ENCODE measurements at regions not wholly inside any gene's neighbourhood (a gene's known extent, or its start where the extent isn't known, plus 50 kb on each side); places are given as distances from the start of the nearest gene placed in this dataset.
"Not testable (repeated sequence)": the region's sequence is repeated elsewhere in the genome, so short reads cannot be mapped to it uniquely, and the experiment has no call there.

DNA sequence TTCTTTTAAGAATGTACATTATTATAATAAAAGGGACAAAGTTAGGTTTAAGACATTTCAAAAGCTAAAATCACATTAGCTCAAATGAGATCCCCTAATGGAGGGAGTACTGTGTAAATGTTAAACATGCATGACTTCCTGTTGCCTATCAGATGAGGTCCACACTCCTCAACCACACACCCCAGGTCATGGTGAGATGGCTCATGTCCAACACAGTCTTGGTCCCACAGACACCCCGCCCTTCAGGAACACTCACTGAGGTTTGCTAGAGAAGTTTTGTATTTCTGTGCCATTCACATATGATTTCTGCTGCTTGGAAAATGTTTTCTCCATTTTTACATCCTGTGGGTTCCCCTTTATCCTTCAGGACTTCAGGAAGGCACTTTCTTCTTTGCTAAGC, 491.0 kb downstream of the SOX11 start:
- Histone ChIP-seq H3K9ac (ENCODE audit: low read depth in 1 of 3, low read length in 3 of 3) (no peak overlapping the region), H3K27ac (ENCODE audit: low read depth, low read length) (no peak overlapping the region), H3K36me3 (ENCODE audit: control insufficient read depth in 3 of 3, insufficient read depth in 3 of 3, low read length in 3 of 3) (no peaks in the 10 kb centered on the region), H3K27me3 (ENCODE audit: control insufficient read depth in 3 of 3, insufficient read depth in 3 of 3, low read length in 3 of 3) (no peaks in the 10 kb centered on the region), H3K4me1 (ENCODE audit: control insufficient read depth in 3 of 3, insufficient read depth in 3 of 3, low read length in 3 of 3) (no peaks in the 10 kb centered on the region), H3K9me3 (ENCODE audit: control insufficient read depth in 3 of 3, low read length in 3 of 3) (no peaks in the 10 kb centered on the region), H3K4me3 (ENCODE audit: low read length in 3 of 3) (no peak overlapping the region)

- Histone ChIP-seq H3K4me3 (ENCODE audit: low read length in 3 of 3) (no peak overlapping the region), H3K36me3 (ENCODE audit: control insufficient read depth in 3 of 3, insufficient read depth in 3 of 3, low read length in 3 of 3) (no peaks in the 10 kb centered on the region), H3K9me3 (ENCODE audit: control insufficient read depth in 3 of 3, low read length in 3 of 3) (no peaks in the 10 kb centered on the region), H3K9ac (ENCODE audit: low read depth in 1 of 3, low read length in 3 of 3) (no peak overlapping the region), H3K4me1 (ENCODE audit: control insufficient read depth in 3 of 3, insufficient read depth in 3 of 3, low read length in 3 of 3) (no peaks in the 10 kb centered on the region), H3K27ac (ENCODE audit: low read depth, low read length) (no peak overlapping the region), H3K27me3 (ENCODE audit: control insufficient read depth in 3 of 3, insufficient read depth in 3 of 3, low read length in 3 of 3) (no peaks in the 10 kb centered on the region)
Observed at GRCh38 chr2:6184532-6185292, 492.5 kb downstream of the SOX11 start.

- Histone ChIP-seq H3K27ac (ENCODE audit: low read depth, low read length) (no peak overlapping the region), H3K27me3 (ENCODE audit: control insufficient read depth in 3 of 3, insufficient read depth in 3 of 3, low read length in 3 of 3) (no peaks in the 10 kb centered on the region), H3K4me3 (ENCODE audit: low read length in 3 of 3) (no peak overlapping the region), H3K4me1 (ENCODE audit: control insufficient read depth in 3 of 3, insufficient read depth in 3 of 3, low read length in 3 of 3) (no peaks in the 10 kb centered on the region), H3K9ac (ENCODE audit: low read depth in 1 of 3, low read length in 3 of 3) (no peak overlapping the region), H3K36me3 (ENCODE audit: control insufficient read depth in 3 of 3, insufficient read depth in 3 of 3, low read length in 3 of 3) (no peaks in the 10 kb centered on the region), H3K9me3 (ENCODE audit: control insufficient read depth in 3 of 3, low read length in 3 of 3) (no peaks in the 10 kb centered on the region)
Observed at GRCh38 chr2:6186332-6187151, 494.4 kb downstream of the SOX11 start.

GRCh38 chr2:6196449-6196848, 504.3 kb downstream of the SOX11 start:
- H3K27me3 ChIP-seq (ENCODE audit: control insufficient read depth in 3 of 3, insufficient read depth in 3 of 3, low read length in 3 of 3) = no peaks in the 10 kb centered on the region
- peaks cover 0 to 3% (median 0%) of the 10 kb centered on the region in 3 donors for H3K9me3 ChIP-seq (ENCODE audit: control insufficient read depth in 3 of 3, low read length in 3 of 3)
- H3K27ac ChIP-seq (ENCODE audit: low read depth, low read length) = no peak overlapping the region
- no peak overlapping the region for H3K9ac ChIP-seq (ENCODE audit: low read depth in 1 of 3, low read length in 3 of 3)
- no peaks in the 10 kb centered on the region for H3K4me1 ChIP-seq (ENCODE audit: control insufficient read depth in 3 of 3, insufficient read depth in 3 of 3, low read length in 3 of 3)
- H3K4me3 ChIP-seq (ENCODE audit: low read length in 3 of 3) = no peak overlapping the region
- H3K36me3 ChIP-seq (ENCODE audit: control insufficient read depth in 3 of 3, insufficient read depth in 3 of 3, low read length in 3 of 3) = no peaks in the 10 kb centered on the region

DNA sequence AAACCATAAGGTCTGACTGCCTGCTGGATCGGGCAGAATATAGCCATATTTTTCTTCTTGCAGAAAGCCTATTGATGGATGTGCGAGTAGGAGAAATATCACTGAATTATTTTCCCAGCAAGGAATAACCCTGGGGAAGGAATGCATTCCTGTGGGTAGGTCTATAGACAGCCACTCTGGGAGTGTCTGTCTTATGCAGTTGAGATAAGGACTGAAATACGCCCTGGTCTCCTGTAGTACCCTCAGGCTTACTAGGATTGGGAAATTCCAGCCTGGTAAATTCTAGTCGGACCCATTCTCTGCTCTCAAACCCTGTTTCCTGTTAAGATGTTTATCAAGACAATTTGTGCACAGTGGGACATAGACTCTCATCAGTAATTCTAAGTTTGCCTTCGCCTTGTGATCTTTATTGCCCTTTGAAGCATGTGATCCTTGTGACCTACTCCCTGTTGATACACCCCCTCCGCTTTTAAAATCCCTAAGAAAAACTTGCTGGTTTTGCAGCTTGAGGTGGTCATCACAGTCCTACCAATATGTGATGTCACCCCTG, 506.3 kb downstream of the SOX11 start:
- not testable (repeated sequence) for H3K36me3 ChIP-seq (ENCODE audit: control insufficient read depth in 3 of 3, insufficient read depth in 3 of 3, low read length in 3 of 3); H3K4me3 ChIP-seq (ENCODE audit: low read length in 3 of 3); H3K9me3 ChIP-seq (ENCODE audit: control insufficient read depth in 3 of 3, low read length in 3 of 3); H3K27me3 ChIP-seq (ENCODE audit: control insufficient read depth in 3 of 3, insufficient read depth in 3 of 3, low read length in 3 of 3); H3K27ac ChIP-seq (ENCODE audit: low read depth, low read length); H3K9ac ChIP-seq (ENCODE audit: low read depth in 1 of 3, low read length in 3 of 3); H3K4me1 ChIP-seq (ENCODE audit: control insufficient read depth in 3 of 3, insufficient read depth in 3 of 3, low read length in 3 of 3)

GRCh38 chr2:6202756-6203155, 510.6 kb downstream of the SOX11 start:
- H3K27me3 ChIP-seq (ENCODE audit: control insufficient read depth in 3 of 3, insufficient read depth in 3 of 3, low read length in 3 of 3) = no peaks in the 10 kb centered on the region
- H3K27ac ChIP-seq (ENCODE audit: low read depth, low read length) = no peak overlapping the region
- H3K36me3 ChIP-seq (ENCODE audit: control insufficient read depth in 3 of 3, insufficient read depth in 3 of 3, low read length in 3 of 3) = no peaks in the 10 kb centered on the region
- H3K4me1 ChIP-seq (ENCODE audit: control insufficient read depth in 3 of 3, insufficient read depth in 3 of 3, low read length in 3 of 3) = no peaks in the 10 kb centered on the region
- H3K9me3 ChIP-seq (ENCODE audit: control insufficient read depth in 3 of 3, low read length in 3 of 3) = peaks cover 0 to 3% (median 2%) of the 10 kb centered on the region in 3 donors
- no peak overlapping the region for H3K4me3 ChIP-seq (ENCODE audit: low read length in 3 of 3)
- no peak overlapping the region for H3K9ac ChIP-seq (ENCODE audit: low read depth in 1 of 3, low read length in 3 of 3)

DNA sequence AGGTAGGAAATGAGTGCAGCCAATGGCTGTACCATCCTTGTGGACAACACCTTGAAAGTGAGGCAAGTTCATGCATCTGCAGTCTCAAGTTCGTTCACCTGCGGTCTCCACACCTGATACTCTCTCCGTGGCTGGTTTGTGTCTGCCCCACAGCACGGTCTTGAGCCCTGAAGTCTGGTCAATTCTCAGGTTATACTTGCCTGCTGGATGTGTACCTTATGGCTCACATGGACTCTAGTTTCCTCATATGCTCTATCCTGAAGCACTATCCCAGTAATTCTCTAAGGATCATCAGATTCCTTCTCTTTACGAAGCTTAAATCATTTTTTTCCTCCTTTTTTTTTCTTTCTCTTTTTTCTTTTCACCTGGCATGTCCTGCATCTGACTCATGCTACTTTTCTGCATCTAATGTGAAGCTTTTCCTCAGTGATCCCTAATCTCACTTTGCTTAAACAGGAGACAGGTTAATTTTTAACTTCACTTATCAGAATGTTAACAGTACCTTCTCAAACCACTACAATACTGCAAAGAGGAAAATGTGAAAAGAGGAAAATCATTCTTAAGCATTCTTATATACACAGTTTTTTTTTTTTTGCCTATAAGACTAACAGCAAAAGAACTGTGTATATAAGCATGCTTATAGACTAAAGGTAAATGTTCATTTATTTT, 511.2 kb downstream of the SOX11 start:
- Histone ChIP-seq H3K9ac (ENCODE audit: low read depth in 1 of 3, low read length in 3 of 3) (no peak overlapping the region), H3K4me1 (ENCODE audit: control insufficient read depth in 3 of 3, insufficient read depth in 3 of 3, low read length in 3 of 3) (no peaks in the 10 kb centered on the region), H3K9me3 (ENCODE audit: control insufficient read depth in 3 of 3, low read length in 3 of 3) (peaks cover 0 to 3% (median 2%) of the 10 kb centered on the region in 3 donors), H3K4me3 (ENCODE audit: low read length in 3 of 3) (no peak overlapping the region), H3K36me3 (ENCODE audit: control insufficient read depth in 3 of 3, insufficient read depth in 3 of 3, low read length in 3 of 3) (no peaks in the 10 kb centered on the region), H3K27me3 (ENCODE audit: control insufficient read depth in 3 of 3, insufficient read depth in 3 of 3, low read length in 3 of 3) (no peaks in the 10 kb centered on the region), H3K27ac (ENCODE audit: low read depth, low read length) (no peak overlapping the region)

DNA sequence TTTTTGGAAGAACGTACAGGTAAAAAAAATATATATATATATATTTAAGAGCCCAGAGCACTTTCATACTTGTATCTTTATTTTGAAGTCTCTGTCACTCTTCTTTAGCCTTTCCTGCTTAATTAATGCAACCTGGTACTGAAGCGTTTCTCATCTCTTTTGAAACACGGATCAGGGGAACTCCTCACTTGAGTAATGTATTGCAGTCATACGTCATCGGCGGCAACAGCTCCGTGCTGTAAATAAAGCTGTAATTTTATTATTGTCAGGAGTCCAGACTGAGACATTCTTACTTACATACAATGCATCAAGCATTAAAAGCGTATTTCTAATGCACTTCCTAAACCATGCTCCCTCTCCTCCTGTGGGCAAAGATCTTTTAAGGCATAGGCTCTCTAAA, 514.7 kb downstream of the SOX11 start:
- H3K27me3 ChIP-seq (ENCODE audit: control insufficient read depth in 3 of 3, insufficient read depth in 3 of 3, low read length in 3 of 3) = no peaks in the 10 kb centered on the region
- H3K4me1 ChIP-seq (ENCODE audit: control insufficient read depth in 3 of 3, insufficient read depth in 3 of 3, low read length in 3 of 3) = no peaks in the 10 kb centered on the region

DNA sequence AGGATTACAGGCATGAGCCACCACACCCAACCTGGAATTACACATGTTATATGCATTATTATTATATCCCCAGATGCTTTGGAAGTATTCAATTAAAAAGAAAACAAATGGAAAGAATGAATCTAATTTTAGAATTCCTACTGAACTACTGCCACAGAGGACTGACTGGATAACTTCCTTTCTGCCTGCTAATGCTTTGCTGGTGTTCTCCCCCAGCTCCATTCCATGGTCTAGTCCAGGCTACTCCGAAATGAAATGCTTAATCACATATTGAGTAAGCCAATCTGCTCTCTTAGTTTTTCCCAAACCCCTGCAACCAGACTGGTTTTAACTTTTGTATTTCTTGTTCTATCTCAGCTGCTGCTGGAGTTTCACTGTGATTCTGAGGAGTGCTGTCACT, 519.1 kb downstream of the SOX11 start:
- Histone ChIP-seq H3K36me3 (ENCODE audit: control insufficient read depth in 3 of 3, insufficient read depth in 3 of 3, low read length in 3 of 3) (no peaks in the 10 kb centered on the region), H3K9me3 (ENCODE audit: control insufficient read depth in 3 of 3, low read length in 3 of 3) (no peaks in the 10 kb centered on the region), H3K9ac (ENCODE audit: low read depth in 1 of 3, low read length in 3 of 3) (no peak overlapping the region), H3K4me3 (ENCODE audit: low read length in 3 of 3) (no peak overlapping the region), H3K4me1 (ENCODE audit: control insufficient read depth in 3 of 3, insufficient read depth in 3 of 3, low read length in 3 of 3) (no peaks in the 10 kb centered on the region), H3K27me3 (ENCODE audit: control insufficient read depth in 3 of 3, insufficient read depth in 3 of 3, low read length in 3 of 3) (no peaks in the 10 kb centered on the region), H3K27ac (ENCODE audit: low read depth, low read length) (no peak overlapping the region)

More for the DNA sequence above, 514.7 kb downstream of the SOX11 start:
- Histone ChIP-seq H3K9ac (ENCODE audit: low read depth in 1 of 3, low read length in 3 of 3) (no peak overlapping the region), H3K27ac (ENCODE audit: low read depth, low read length) (no peak overlapping the region), H3K4me3 (ENCODE audit: low read length in 3 of 3) (no peak overlapping the region), H3K9me3 (ENCODE audit: control insufficient read depth in 3 of 3, low read length in 3 of 3) (peaks cover 0 to 2% (median 0%) of the 10 kb centered on the region in 3 donors), H3K36me3 (ENCODE audit: control insufficient read depth in 3 of 3, insufficient read depth in 3 of 3, low read length in 3 of 3) (no peaks in the 10 kb centered on the region)

Measured in skeletal muscle tissue (tissue), 3 donors.